GM18868 (cell line): ENCODE measurements at regions not wholly inside any gene's neighbourhood (a gene's known extent, or its start where the extent isn't known, plus 50 kb on each side); places are given as distances from the start of the nearest gene placed in this dataset.

Experiments used
- ATAC-seq: cut with Tn5 transposase; IDR thresholded peaks from one replicate; pipeline ENCODE4 v1.9.1; 2021; ENCODE audit warnings: mild to moderate bottlenecking, moderate library complexity; ENCODE audit not compliant: unreplicated experiment

DNA sequence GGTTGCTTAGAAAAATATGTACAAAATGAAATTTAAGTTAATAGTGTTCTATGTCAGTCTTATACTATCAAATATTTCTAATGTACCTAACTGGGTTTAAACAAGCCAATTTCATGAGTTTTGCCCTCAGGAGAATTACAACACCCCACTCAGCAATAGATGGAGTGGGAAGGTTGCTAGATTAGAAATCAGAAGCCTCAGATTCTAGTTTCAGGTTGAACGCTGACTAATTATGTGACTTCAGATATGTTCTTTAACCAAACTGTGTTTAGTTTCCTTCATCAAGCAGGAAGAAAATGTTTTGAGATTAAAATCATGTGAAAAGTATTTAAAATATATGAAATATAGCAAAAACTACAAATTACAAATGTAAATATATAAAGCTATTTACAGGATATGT lies 133.8 kb upstream of the KCNH7 start:
- ATAC-seq = no peak

DNA sequence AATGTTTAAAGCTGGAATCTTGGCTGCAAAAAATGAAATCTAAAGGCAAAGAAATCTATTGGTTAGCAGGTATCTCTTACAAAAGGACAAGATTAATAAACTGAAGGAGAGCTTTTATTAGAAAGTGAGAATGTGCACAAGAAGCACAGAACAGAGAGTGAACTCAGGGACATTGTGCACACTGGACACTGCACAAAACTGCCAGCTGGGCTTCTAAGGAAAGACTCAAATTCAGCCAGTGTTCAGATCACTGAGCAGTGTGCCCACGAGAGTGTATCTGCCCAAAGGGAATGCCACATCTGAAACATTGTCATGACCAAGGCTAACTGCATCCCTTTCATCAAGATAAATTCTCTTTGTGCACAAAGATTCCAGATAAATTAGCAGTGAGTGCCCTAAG lies 129.7 kb upstream of the KCNH7 start:
- ATAC-seq = no peak

DNA sequence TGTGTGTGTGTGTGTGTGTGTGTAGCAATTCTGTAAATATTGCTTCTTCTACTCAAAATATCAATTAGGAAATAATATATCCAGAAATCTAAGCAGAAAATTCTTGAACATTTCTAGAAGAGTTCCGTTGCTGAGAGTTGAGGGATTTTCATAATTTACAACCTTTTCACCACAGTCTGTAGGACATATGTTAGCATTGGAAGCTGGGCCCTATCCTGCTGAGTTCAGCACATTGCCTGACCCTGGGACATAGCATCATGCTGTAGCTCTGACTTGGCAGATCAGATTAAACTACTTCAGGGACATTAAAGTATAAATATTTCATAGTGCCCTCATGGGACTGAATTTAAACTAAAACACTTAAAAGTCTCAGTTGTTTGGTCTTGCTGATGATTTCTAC lies 129.2 kb upstream of the KCNH7 start:
- ATAC-seq = no peak

DNA sequence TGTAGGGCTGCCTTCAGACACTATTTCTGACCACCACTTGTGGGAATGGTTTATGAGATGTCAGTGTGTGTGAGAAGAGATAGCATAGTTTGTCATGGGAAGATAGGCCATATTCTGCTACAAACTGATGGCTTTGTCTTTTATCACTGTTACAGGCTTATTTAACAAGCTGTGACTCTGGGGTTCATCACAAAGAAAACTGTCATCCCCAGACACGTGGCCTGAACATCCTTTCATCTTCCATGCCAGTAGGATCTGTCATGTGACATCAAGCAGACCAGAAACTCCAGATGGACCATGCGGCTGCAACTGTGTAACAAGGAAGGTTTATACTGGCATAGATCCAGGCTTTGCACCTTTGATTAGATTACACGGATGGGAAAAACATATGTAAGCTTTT lies 128.6 kb upstream of the KCNH7 start:
- no peak for ATAC-seq

- ATAC-seq = no peak
These were observed 126.6 kb upstream of the KCNH7 start for GRCh38 chr2:162965191-162965590.

GRCh38 chr2:162964513-162964912 lies 125.9 kb upstream of the KCNH7 start:
- no peak for ATAC-seq

- ATAC-seq = no peak
These were observed 124.6 kb upstream of the KCNH7 start for GRCh38 chr2:162963156-162963555.

GRCh38 chr2:162945785-162946184 lies 107.2 kb upstream of the KCNH7 start:
- no peak for ATAC-seq

- ATAC-seq = no peak
These were observed 99.8 kb upstream of the KCNH7 start for GRCh38 chr2:162938387-162938786.

- no peak for ATAC-seq
These were observed 95.6 kb upstream of the KCNH7 start for GRCh38 chr2:162934191-162934590.

- no peak for ATAC-seq
These were observed 93.8 kb upstream of the KCNH7 start for GRCh38 chr2:162932416-162932815.

DNA sequence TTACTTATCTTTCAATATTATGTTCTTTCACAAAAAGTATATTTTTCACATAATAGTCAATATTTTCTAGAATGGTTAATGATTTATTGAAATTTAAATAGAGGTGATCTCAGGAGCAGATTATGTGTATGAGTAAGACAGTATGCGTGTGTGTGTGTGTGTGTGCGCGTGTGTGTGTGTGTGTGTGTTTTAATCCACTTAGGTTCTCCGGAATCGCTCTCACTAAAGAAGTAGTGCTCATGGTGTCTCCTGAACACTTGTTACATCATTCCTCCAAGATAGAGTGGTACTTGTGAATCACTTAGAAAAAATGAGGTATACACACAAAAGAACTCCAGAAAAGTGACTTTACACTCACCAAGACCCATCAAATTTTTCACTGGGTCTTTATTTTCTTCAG lies 91.0 kb upstream of the KCNH7 start:
- no peak for ATAC-seq

GRCh38 chr2:162928356-162928755 lies 89.8 kb upstream of the KCNH7 start:
- no peak for ATAC-seq

GRCh38 chr2:162926907-162927306 lies 88.3 kb upstream of the KCNH7 start:
- no peak for ATAC-seq

- ATAC-seq = no peak
These were observed 87.9 kb upstream of the KCNH7 start for GRCh38 chr2:162926501-162926900.

DNA sequence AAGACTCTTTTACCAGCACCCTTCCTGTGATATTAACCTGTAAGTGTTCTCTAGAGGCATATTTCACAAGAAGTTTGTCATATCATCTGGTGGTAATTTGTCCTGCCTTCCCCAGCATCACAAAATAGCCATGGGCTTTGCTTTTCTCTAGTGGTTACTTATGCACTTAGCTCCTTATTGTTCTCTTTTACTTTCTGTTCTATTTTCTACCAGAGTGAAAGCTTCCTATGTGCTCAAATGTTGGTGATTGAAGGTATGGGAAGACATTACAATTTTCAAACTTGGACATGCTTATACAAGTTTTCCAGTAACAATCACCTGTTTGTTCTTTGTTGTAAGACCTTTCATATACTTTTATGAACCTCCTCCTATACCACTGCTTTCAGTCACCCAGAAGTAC lies 87.0 kb upstream of the KCNH7 start:
- no peak for ATAC-seq

DNA sequence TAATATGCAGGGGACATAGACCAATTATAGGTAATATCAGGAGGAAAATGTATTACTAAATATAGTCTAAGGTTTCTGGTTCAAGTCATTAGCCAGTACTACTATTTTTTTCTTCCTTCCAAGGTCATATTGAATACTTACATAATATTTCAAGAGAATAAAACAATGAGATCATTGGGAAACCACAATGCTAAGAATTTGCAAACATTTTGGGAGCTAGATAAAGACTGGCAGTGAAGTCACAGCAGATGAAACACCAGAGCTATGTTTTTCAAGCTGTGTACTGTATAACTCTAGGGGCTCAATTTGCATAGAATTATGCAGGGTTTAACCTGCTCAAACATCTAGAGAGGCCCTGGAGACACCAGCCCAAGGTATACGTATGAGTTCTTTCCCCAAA lies 80.5 kb upstream of the KCNH7 start:
- ATAC-seq = no peak

GRCh38 chr2:162917626-162918025 lies 79.1 kb upstream of the KCNH7 start:
- ATAC-seq = no peak

DNA sequence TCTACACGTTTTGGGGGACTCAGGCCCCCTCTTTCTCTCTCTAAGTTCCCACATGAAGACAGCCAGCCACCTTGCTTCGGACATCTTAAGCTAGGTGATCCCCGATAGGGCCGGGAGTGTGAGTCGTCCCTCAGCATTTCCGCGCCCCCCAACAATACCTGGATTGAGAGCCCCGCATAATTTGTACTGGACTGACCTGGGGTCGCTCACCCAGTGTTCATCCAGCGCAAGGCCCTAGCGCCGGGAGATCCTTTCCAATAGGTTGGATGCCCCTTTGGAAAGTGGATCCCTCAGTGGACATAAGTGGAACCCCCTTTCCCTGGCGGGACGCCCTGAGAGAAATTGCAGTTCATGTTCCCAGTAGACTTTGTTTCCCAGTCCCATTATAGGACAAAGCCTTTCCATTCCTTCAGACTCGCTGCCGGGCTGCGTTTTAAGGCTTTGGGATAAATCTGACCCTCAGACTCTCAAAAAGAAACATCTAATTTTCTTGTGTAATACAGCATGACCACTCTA lies 77.8 kb upstream of the KCNH7 start:
- ATAC-seq = no peak

DNA sequence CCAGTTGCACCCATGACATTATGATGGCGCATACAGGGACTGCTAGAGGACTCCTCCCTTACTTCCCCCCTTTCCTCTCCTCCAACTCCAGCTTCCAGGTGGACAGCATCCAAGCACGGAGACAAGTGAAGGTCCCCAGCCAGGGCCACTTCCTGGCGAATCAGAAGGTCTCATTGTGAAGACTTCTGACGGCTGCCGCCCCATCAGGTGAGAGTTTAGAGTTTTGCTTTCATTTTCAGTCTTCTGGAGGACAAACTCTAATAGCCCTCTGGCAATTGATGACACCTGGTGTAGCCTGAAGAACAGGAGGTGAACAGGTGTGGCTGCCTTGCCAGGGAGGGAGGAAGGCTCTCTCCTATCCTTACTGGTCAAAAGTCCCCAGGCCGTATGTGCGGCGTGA lies 77.3 kb upstream of the KCNH7 start:
- ATAC-seq = peak; percentile 36

DNA sequence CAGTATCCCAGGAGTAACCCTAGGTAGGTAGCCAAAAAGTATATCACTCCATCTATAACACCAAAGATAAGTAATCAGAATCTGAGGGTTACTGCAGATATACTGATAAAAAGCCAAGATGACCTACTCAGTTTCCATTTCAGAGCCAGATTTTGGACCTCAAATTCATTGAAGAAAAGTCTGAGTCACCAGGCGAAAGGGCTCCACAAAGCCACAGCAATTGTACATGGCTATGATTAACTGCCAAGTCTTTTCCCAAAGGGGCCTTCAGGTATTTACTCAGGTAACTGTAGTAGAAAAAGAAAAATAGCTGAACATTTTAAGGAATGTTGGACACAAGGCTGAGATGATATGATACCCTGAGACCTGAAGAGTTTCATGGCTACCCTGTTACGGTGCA lies 75.6 kb upstream of the KCNH7 start:
- ATAC-seq = no peak

DNA sequence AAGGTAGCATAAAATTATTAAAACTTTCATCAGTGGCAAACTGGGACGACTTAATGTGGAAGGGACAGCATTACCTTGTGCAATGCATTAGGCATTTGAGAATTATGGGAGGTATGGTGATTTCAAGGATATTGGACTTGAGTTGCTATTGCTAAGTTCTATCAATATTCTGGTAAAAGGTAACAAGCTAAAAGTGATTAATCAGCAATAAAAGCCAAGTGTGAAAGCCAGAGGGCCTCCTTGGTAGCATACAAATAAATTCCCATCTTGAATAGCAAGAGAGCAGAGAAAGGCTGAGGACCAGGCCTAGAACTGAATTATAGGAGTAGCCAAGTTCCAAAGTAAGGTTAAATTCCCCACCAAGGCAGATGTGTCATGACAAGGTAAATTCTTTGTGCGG lies 74.2 kb upstream of the KCNH7 start:
- ATAC-seq = no peak

DNA sequence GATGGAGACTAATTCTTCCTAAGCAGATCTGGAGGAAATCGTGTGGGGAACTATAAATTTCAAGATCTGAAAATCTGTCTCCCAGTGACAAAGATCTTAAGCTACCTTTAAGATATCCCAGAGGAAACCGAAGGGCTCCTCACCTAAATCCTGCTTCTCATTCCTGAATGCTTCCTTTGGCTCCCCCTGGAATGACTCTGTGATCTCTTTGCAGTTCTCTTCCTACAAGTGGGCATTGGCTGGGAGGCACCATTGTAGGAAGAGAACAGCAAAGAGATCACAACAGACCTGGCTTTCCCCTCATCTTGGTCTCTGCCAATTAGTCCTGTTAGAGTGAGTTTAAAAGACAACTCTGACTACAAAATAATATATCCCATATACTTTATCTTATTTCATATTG lies 70.0 kb upstream of the KCNH7 start:
- ATAC-seq = no peak
